ELF-1 (cell line): ENCODE measurements at regions not wholly inside any gene's neighbourhood (a gene's known extent, or its start where the extent isn't known, plus 50 kb on each side); places are given as distances from the start of the nearest gene placed in this dataset.

Experiments
- DNase-seq: peaks from one replicate; pipeline ENCODE4 v3.0.0-alpha.2; 2016; ENCODE audit warnings: low read depth, low spot score

- no peak for DNase-seq
Observed at GRCh38 chr1:78797108-78797781, 147.6 kb downstream of the IFI44 start.

GRCh38 chr1:78799926-78800325, 150.3 kb downstream of the IFI44 start:
- DNase-seq, result no peak

DNA sequence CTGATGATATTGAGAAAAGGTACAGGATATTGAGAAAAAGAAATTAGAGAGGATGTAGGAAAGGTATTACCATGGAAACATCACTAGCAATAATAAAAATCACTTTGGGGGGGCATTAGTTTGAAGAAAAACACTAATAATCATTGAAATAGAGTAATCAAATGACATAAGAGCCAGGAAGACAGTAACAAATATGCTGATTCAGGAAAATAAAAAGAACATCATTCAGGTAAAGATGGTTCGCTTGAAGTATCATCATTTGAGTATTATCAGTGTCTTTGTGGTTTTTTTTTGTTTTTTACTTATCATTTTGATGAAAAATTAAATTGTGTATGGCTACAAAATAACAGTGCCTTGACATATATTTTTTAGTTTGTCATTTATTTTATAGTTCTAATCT, 164.5 kb downstream of the IFI44 start:
- DNase-seq, result no peak

- DNase-seq, result no peak
Observed at GRCh38 chr1:78825561-78825960, 175.9 kb downstream of the IFI44 start.

DNA sequence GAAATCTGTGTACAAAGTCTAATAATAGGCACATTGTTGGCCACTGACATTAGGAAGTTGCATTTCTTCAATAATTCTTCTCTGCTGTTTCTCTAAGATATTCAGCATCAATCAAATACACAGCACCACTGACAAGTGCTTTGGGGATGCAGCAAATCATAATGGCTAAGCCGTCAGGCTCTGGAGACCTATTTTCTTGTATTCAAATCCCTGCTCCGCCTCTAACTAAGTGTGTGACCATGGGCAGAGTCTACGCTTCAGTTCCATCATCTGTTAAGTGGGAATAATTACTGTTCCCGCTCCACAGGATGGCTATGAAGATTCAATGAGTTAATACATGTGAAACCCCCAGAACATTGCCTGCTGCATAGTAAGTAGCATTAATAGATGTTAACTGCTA, 176.9 kb downstream of the ADGRL4 start:
- DNase-seq, result no peak

- no peak for DNase-seq
Observed at GRCh38 chr1:78830321-78830720, 176.2 kb downstream of the ADGRL4 start.

- no peak for DNase-seq
Observed at GRCh38 chr1:78831731-78832360, 174.7 kb downstream of the ADGRL4 start.

DNA sequence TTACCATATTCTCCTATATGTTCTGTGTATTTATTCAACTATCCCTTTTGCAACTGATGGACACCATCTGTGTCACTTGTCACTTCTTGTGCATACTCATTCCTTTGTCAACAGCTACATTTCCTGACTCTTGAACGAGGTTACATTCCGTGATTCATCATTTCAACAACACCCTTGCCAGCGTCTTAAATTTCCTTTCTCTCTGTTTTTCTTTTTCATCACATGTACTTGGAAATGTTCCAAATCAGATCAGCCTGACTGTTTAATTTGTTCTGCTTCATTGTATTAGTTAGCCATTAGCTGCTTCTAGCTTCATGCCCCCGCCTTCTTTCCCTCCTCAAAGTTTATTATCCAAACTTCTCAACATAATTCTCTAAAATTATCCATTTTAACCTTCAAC, 173.0 kb downstream of the ADGRL4 start:
- no peak for DNase-seq

DNA sequence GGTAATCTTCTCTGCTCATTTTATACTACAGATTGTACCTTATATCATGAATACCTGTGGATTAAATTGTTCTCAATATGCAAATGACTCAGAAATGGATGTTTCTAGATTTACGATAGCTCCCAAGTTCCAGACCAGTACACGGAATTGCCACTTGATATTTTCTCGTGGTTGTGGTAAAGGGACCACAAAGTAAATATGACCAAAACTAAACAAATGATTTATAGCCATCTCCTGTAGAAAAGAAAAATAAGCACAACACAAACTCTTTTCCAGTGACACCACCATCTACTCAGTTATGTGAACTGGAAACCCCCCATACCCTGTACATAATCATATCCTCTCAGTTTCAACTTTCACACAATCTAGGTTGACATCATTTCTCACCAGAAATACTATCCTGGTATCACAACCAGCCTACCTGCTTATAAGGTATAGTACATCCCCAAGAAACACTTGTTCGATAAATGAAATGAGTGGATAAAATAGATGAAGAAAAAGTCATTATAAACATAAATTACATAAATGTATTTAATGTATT, 172.3 kb downstream of the ADGRL4 start:
- DNase-seq, result no peak

- no peak for DNase-seq
Observed at GRCh38 chr1:78836726-78837125, 169.8 kb downstream of the ADGRL4 start.

GRCh38 chr1:78839704-78840277, 166.7 kb downstream of the ADGRL4 start:
- peak; percentile 13 for DNase-seq
